SKM-1 treated with dmso at 0.1 percent for 144 hours (cell line): ENCODE measurements at regions not wholly inside any gene's neighbourhood (a gene's known extent, or its start where the extent isn't known, plus 50 kb on each side); places are given as distances from the start of the nearest gene placed in this dataset.

ENCODE experiments used
- DNase-seq: peaks from one replicate; lab custom pipeline; 2025; ENCODE audit not compliant: unreplicated experiment; lab: John Stamatoyannopoulos, UW

- no peak for DNase-seq
These were observed 121.3 kb downstream of the SEC16B start for GRCh38 chr1:177848577-177848976.

DNA sequence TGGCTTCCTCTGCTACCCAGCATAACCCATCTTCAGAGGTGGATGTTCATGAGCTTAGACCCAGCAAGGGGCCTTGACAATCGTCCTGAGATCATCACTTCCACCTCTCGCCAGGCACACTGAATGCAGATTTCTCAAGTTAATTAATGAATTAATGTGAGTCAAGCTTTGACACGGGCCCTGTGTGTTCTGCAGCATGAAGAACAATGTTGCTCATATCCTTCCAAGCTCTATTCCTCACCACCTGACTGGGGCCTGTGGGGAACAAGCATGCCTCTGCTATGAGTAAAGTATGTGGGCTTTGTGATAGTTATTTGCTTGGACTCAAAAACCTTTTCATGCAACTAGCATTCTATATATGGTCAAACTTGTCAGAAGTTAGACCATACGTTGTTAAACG lies 122.0 kb downstream of the SEC16B start:
- DNase-seq: no peak

GRCh38 chr1:177838907-177839485 lies 130.9 kb downstream of the SEC16B start:
- DNase-seq: no peak

GRCh38 chr1:177833631-177834030 lies 136.2 kb downstream of the SEC16B start:
- no peak for DNase-seq

DNA sequence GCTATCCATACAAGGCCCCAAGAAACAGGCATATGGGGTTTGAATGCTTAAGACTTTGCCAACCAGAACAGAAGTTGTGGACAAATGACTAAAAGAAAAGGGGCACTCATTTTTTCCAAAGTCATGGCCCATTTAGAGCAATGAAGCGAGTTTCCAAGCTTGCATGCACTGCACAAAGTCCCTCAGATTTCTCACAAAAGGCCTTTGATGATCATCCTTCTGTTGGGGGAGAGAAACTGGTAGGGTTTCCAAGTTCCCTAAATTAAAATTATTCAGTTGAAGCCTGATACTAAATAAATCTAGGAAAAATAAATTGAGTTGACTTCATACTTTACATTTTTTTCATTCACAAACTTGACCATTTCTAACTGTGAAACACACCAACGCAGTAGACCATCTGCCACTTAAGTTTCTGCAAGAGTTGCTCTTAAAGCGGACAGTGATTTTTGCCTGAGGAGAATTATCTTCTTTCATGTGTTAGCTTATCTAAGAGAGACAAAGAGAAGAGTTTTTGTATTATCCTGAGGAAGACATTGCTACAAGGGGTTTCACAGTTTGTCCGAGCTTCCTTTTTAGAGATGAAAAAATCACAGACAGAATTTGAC lies 139.2 kb downstream of the SEC16B start:
- DNase-seq: no peak

DNA sequence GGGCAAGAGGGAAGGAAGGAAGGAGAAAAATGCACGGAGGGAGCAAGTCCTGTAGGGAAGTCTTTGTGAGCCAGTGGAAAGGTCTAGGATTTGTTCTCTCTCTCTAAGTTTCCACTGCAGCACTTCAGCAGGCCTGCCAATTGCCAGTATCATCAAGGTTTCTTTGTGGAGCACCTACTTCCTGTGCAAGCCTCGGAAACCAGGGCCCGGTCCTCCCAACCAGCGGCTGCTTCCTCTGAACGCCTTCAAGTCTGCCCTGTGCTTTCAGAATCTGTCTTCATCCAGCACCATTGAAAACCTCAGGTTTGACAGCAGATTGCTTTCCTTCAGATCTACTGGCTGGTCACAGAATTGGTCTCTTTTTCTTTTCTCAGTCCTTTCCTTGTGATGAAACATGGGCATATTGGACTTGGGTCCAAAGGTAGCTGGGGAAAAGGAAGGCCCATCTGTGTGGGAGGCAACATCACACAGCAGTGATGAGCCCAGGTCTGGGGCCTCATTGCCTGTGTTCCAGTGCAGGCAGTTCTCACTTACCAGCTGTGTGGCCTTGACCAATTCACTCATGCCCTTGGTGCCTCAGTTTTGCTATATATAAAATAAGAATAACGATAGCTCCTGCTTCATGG lies 144.5 kb downstream of the SEC16B start:
- no peak for DNase-seq

GRCh38 chr1:177824508-177824982 lies 145.3 kb downstream of the SEC16B start:
- DNase-seq: no peak

DNA sequence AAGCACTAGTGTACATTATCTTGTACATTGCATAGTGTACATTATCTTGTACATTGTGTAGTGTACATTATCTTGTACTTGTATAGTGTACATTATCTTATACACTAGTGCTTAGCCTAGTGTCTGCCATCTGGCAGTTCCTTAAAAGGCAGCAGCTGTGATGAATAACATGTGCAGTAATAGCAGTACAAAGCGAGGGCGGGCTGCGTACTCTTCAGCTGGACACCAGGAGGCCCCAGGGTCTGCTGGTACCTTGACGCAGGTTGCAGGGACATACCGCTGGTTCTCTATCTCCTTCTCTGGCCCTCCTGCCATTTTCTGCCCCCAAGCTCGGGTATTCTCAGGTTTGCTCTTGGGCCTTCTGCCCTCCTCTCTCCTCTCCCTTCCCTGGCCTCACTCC lies 149.6 kb downstream of the SEC16B start:
- DNase-seq: no peak

DNA sequence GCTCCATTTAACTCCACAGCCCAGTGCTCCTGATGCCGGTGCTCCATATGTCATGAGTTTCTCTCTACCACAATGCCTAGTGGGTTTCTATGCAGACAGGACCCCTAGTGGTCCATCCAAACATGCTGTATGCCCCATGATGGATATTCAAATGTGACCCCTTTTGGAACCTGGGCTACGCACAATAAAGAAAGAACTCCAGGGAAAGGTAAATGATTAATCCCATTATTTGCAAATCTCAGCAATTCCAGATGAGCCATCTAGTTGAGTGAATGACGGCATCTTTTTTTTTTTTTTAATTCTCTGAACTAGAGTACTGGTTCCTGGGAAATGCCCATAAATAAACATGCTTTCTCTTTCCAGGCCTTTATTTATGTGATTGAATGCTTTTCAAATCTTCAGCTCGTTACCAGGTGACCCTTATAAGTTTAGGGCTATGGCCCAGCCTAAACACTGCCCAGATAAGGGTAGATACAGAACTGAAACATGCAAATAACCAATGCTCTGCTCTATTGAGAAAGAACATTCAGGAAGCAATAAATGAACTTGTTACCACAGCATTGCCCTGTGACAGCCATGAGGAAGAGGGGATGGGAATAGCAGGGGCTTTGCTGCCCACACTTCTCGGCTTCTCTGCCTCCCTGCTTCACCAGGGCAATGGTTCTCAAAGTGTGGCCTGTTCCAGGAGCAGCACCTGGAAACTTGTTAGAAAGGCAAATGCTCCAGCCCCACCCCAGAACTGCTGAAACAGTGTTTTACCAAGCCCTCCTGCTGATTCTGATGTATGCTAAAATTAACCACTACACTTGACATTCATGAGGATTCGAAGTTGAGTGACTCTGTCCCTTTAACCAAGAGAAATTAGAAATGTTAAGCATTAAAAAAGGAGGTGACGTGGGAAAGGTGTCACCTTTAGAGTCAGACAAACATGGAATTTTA lies 151.7 kb downstream of the SEC16B start:
- DNase-seq: no peak

DNA sequence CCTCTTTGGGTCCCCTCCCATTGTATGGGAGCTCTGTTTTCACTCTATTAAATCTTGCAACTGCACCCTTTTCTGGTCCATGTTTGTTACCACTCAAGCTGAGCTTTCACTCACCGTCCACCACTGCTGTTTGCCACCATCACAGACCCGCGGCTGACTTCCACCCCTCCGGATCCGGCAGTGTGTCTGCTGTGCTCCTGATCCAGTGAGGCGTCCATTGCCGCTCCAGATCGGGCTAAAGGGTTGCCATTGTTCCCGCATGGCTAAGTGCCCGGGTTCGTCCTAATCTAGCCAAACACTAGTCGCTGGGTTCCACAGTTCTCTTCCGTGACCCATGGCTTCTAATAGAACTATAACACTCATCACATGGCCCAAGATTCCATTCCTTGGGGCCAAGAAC lies 157.2 kb downstream of the SEC16B start:
- DNase-seq: no peak

GRCh38 chr1:177812144-177812543 lies 157.7 kb downstream of the SEC16B start:
- no peak for DNase-seq

GRCh38 chr1:177811429-177811828 lies 158.4 kb downstream of the SEC16B start:
- no peak for DNase-seq

DNA sequence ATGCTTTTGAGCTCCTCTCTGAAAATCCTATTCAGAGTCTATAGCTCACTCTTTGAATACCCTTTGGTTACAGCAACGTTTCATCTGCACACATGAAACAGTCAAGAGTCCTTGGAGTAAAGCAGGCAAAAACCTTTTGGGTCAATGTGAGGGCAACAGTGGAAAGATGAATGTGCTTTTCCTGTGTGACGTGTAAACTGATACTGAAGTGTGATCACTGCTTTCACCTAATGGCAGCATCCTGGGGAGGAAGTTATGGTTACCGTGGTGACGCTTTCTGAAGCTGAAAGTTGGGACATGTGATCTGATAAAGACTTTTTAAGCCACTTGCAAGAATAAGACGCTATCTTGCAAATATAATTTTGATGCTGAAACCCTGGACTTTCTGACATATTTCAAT lies 160.0 kb downstream of the SEC16B start:
- DNase-seq: no peak

DNA sequence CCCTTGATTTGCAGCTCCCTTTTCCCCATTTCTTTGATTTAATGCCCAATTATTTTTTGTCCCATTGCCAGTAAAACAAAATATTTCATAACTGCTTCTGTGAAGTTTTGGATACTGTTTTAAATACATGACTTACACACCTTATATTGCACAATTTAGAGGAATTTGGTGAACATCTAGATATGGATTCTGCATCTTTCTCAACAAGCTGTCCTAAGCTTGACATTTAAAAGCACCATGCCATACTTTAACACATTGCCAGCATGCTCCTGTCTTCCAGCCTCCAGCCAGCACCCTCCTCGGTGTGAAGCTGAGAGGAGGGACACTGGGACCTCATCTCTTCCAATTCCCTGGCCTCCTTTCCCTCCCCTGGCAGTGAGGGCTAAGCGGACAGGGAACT lies 167.6 kb downstream of the SEC16B start:
- no peak for DNase-seq

GRCh38 chr1:177801790-177802189 lies 168.1 kb downstream of the SEC16B start:
- DNase-seq: no peak

DNA sequence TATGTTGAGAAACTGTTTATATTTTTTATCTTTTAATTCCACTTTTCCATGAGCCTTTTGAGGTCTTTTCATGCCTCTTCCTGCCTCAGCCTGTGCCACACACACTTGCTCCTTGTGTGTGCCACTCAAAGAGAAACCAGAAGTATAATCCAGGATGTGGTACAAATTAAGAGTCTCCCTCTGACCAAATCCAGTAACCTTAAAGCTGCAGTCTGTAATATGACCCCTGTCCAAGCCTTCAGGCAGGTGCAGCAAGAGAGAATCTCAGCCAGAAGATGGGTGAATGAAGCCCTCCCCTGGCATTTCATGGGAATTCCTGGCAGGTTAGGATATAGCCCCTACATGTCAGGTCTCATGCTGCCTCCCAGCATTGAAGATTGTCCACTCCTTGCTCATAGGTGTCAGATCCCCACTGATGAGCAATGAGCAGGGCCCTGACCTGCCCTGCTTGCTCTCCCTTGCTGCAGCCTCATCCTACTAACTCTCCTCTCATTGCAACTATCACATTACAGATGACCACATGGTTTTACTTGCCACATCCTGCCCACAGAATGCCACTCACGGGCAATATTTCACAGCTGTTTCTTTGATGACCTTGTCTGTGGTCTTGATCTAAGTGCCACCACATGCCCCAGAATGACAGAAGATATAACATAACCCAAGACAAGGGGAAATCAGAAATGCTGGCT lies 169.3 kb downstream of the SEC16B start:
- no peak for DNase-seq

DNA sequence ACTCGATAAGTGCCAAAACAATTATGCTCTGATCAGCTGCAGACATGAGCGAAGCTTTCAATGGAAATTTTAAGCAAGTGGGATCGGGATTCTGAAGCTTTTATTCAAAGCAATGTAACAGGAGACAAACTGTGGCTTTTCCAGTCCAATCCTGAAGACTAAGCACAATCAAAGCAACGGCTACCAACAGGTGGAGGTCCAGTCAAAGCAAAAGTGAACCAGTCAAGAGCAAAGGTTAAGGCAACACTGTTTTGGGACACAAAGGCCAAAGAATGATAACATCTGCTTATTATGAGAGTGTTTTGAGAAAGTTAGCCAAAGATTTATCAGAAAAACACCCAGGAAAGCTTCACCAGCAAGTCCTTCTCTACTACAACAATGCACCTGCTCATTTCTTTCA lies 170.1 kb downstream of the SEC16B start:
- no peak for DNase-seq

- no peak for DNase-seq
These were observed 171.2 kb downstream of the SEC16B start for GRCh38 chr1:177798614-177799013.

DNA sequence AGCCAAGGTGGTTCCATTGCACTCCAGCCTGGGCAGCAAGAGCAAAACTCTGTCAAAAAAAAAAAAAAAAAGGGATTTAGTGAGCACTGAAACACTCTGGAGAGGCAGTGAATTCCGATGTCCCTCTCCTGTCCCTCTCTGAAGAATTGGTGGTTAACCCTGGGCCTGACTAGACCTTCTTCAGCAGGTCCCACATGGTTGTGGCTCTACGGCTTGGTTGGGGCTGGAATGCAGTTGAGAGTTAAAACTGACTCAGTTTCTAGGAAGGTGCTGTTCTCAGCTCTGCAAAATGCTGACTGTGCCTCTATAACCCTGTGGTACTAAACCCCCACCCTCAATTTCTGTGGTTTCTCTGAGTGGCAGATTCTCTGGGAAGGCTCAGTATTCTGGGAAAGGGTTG lies 173.3 kb downstream of the SEC16B start:
- DNase-seq: no peak

GRCh38 chr1:177794376-177794991 lies 175.4 kb downstream of the SEC16B start:
- no peak for DNase-seq

DNA sequence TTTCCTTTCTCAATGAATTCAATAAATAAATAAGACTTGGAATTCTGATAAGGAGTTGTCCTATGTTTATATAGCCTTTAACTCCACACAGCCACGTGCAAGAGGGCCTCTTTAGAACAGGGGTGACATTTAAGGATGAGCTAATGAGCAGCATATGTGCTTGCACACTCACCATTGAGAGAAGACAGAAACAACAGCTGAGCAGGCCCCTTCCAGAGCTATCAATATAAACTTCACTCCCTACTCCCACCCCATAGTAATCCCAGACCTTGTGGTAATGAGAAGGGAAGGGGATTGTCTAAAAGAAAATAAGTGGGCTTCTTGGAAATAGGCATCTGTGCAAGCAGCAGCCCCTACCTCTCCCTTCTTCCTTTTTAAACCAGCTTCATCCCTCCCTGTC lies 176.0 kb downstream of the SEC16B start:
- no peak for DNase-seq
